ENCODE measurements at regions not wholly inside any gene's neighbourhood (a gene's known extent, or its start where the extent isn't known, plus 50 kb on each side); places are given as distances from the start of the nearest gene placed in this dataset.

GRCh38 chr1:214989341-214989740, 93.2 kb upstream of the KCNK2 start:
- no peaks in the 10 kb centered on the region for H3K36me3 Mint-ChIP-seq (ENCODE audit: unreplicated experiment)
- DNase-seq, result no peak
- no peak overlapping the region for H3K27ac Mint-ChIP-seq (ENCODE audit: unreplicated experiment)
- H3K9me3 Mint-ChIP-seq (ENCODE audit: unreplicated experiment), result no peaks in the 10 kb centered on the region
- H3K27me3 Mint-ChIP-seq (ENCODE audit: unreplicated experiment), result peaks cover 1% of the 10 kb centered on the region
- H3K4me3 Mint-ChIP-seq (ENCODE audit: unreplicated experiment), result no peak overlapping the region
- no peak for TF ChIP-seq CTCF (IDR thresholded peaks at IDR 0.05; ENCODE audit: partially characterized antibody, unreplicated experiment)
- no peaks in the 10 kb centered on the region for H3K4me1 Mint-ChIP-seq (ENCODE audit: low read depth, unreplicated experiment)

- peaks cover 1% of the 10 kb centered on the region for H3K27me3 Mint-ChIP-seq (ENCODE audit: unreplicated experiment)
- H3K36me3 Mint-ChIP-seq (ENCODE audit: unreplicated experiment), result no peaks in the 10 kb centered on the region
- no peaks in the 10 kb centered on the region for H3K9me3 Mint-ChIP-seq (ENCODE audit: unreplicated experiment)
- TF ChIP-seq CTCF (IDR thresholded peaks at IDR 0.05; ENCODE audit: partially characterized antibody, unreplicated experiment), result no peak
- H3K27ac Mint-ChIP-seq (ENCODE audit: unreplicated experiment), result no peak overlapping the region
- no peaks in the 10 kb centered on the region for H3K4me1 Mint-ChIP-seq (ENCODE audit: low read depth, unreplicated experiment)
- DNase-seq, result no peak
- H3K4me3 Mint-ChIP-seq (ENCODE audit: unreplicated experiment), result no peak overlapping the region
Observed at GRCh38 chr1:214990619-214991018, 91.9 kb upstream of the KCNK2 start.

- Mint-ChIP-seq H3K9me3 (ENCODE audit: unreplicated experiment) (no peaks in the 10 kb centered on the region), H3K27me3 (ENCODE audit: unreplicated experiment) (peaks cover 1% of the 10 kb centered on the region), H3K27ac (ENCODE audit: unreplicated experiment) (no peak overlapping the region), H3K4me3 (ENCODE audit: unreplicated experiment) (no peak overlapping the region), H3K4me1 (ENCODE audit: low read depth, unreplicated experiment) (no peaks in the 10 kb centered on the region), H3K36me3 (ENCODE audit: unreplicated experiment) (no peaks in the 10 kb centered on the region)
- DNase-seq, result no peak
- no peak for TF ChIP-seq CTCF (IDR thresholded peaks at IDR 0.05; ENCODE audit: partially characterized antibody, unreplicated experiment)
Observed at GRCh38 chr1:214991691-214992315, 90.7 kb upstream of the KCNK2 start.

GRCh38 chr1:214993419-214993818, 89.1 kb upstream of the KCNK2 start:
- Mint-ChIP-seq H3K27me3 (ENCODE audit: unreplicated experiment) (peaks cover 1% of the 10 kb centered on the region), H3K27ac (ENCODE audit: unreplicated experiment) (no peak overlapping the region), H3K4me1 (ENCODE audit: low read depth, unreplicated experiment) (no peaks in the 10 kb centered on the region), H3K4me3 (ENCODE audit: unreplicated experiment) (no peak overlapping the region), H3K9me3 (ENCODE audit: unreplicated experiment) (no peaks in the 10 kb centered on the region), H3K36me3 (ENCODE audit: unreplicated experiment) (no peaks in the 10 kb centered on the region)
- no peak for TF ChIP-seq CTCF (IDR thresholded peaks at IDR 0.05; ENCODE audit: partially characterized antibody, unreplicated experiment)
- DNase-seq, result no peak

- H3K36me3 Mint-ChIP-seq (ENCODE audit: unreplicated experiment), result no peaks in the 10 kb centered on the region
- H3K27me3 Mint-ChIP-seq (ENCODE audit: unreplicated experiment), result no peaks in the 10 kb centered on the region
- no peak overlapping the region for H3K4me3 Mint-ChIP-seq (ENCODE audit: unreplicated experiment)
- H3K9me3 Mint-ChIP-seq (ENCODE audit: unreplicated experiment), result no peaks in the 10 kb centered on the region
- no peaks in the 10 kb centered on the region for H3K4me1 Mint-ChIP-seq (ENCODE audit: low read depth, unreplicated experiment)
- no peak for TF ChIP-seq CTCF (IDR thresholded peaks at IDR 0.05; ENCODE audit: partially characterized antibody, unreplicated experiment)
- no peak overlapping the region for H3K27ac Mint-ChIP-seq (ENCODE audit: unreplicated experiment)
- DNase-seq, result no peak
Observed at GRCh38 chr1:214997685-214998084, 84.9 kb upstream of the KCNK2 start.

All from glutamatergic neuron (in vitro differentiated cells).